ENCODE measurements at regions not wholly inside any gene's neighbourhood (a gene's known extent, or its start where the extent isn't known, plus 50 kb on each side); places are given as distances from the start of the nearest gene placed in this dataset.

DNA sequence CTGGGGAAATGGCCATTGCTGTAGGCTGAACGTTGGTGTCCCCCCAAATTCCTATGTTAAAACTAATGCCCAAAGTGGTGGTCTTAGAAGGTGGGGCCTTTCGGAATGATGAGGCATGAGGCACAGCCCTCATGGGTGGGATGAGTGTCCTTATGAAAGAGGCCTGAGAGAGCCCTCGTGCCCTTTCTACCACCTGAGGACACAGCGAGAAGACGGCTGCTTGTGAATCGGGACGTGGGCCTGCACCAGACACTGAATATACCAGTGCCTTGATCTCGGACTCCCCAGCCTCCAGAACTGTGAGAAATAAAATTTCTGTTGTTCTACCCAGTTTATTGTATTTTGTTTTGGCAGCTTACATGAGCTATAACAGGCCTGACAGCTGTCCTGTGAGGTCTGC, 162.9 kb upstream of the B3GAT1 start:
- TF ChIP-seq, protein P1, sequence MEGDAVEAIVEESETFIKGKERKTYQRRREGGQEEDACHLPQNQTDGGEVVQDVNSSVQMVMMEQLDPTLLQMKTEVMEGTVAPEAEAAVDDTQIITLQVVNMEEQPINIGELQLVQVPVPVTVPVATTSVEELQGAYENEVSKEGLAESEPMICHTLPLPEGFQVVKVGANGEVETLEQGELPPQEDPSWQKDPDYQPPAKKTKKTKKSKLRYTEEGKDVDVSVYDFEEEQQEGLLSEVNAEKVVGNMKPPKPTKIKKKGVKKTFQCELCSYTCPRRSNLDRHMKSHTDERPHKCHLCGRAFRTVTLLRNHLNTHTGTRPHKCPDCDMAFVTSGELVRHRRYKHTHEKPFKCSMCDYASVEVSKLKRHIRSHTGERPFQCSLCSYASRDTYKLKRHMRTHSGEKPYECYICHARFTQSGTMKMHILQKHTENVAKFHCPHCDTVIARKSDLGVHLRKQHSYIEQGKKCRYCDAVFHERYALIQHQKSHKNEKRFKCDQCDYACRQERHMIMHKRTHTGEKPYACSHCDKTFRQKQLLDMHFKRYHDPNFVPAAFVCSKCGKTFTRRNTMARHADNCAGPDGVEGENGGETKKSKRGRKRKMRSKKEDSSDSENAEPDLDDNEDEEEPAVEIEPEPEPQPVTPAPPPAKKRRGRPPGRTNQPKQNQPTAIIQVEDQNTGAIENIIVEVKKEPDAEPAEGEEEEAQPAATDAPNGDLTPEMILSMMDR (IDR thresholded peaks at IDR 0.05): no peak
- no peak for TF ChIP-seq POLR2AphosphoS5 (IDR thresholded peaks at IDR 0.05; ENCODE audit: insufficient read depth in 1 of 2, low read depth in 1 of 2)
